ENCODE measurements at regions not wholly inside any gene's neighbourhood (a gene's known extent, or its start where the extent isn't known, plus 50 kb on each side); places are given as distances from the start of the nearest gene placed in this dataset.

DNA sequence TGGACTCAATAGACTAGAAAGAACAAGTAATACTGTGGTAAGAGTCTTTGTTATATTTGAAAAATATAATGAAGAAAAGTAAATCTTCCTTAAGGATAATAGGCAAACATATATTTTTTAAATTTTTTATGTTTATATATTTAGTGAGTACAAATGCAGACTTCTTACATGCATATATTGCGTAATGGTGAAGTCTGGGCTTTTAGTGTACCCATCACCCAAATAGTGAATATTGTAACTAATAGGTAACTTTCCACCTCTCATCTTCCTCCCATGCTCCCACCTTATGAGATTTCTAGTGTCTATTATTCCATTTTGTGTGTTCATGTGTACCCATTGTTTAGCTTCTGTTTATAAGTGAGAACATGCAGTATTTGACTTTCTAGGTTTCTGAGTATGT is 711.2 kb upstream of the NDST4 start:
- CTCF ChIA-PET (ENCODE audit: low intra/inter-chr PET ratio, low total read pairs) = no interaction called here
- FAIRE-seq (no peak), ATAC-seq (no peak), DNase-seq (ENCODE audit: low spot score) (no peak)
- H2AFZ ChIP-seq (ENCODE audit: low read length) = no peak overlapping the region
- no peaks in the 10 kb centered on the region; a peak in 1 of 5 replicates for H3K27me3 ChIP-seq (ENCODE audit: control insufficient read depth in 1 of 2, insufficient read depth in 2 of 2, low read length in 2 of 2)
- TF ChIP-seq, protein P1, sequence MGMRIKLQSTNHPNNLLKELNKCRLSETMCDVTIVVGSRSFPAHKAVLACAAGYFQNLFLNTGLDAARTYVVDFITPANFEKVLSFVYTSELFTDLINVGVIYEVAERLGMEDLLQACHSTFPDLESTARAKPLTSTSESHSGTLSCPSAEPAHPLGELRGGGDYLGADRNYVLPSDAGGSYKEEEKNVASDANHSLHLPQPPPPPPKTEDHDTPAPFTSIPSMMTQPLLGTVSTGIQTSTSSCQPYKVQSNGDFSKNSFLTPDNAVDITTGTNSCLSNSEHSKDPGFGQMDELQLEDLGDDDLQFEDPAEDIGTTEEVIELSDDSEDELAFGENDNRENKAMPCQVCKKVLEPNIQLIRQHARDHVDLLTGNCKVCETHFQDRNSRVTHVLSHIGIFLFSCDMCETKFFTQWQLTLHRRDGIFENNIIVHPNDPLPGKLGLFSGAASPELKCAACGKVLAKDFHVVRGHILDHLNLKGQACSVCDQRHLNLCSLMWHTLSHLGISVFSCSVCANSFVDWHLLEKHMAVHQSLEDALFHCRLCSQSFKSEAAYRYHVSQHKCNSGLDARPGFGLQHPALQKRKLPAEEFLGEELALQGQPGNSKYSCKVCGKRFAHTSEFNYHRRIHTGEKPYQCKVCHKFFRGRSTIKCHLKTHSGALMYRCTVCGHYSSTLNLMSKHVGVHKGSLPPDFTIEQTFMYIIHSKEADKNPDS (CRISPR knock-in tag; IDR thresholded peaks at IDR 0.05) = no peak
- TF ChIP-seq CEBPB (IDR thresholded peaks at IDR 0.05; ENCODE audit: borderline replicate concordance, low read depth, low read length) = peak; percentile 43; the same call in 1 of the 2 replicates
- WGBS (ENCODE audit: low lambda C conversion rate) = 48% methylated on average over 1 of the region's 1 CpG
- H3K4me1 ChIP-seq (ENCODE audit: insufficient read depth, low read length) = no peaks in the 10 kb centered on the region
- H4K20me1 ChIP-seq (ENCODE audit: insufficient read depth, low read length) = no peaks in the 10 kb centered on the region
- no peak overlapping the region for H3K27ac ChIP-seq (ENCODE audit: extremely low read length, insufficient read depth, low read length)
- no TSS peak for BruUV-seq (replicated peaks)
- in situ Hi-C loops (cut with HindIII; ENCODE audit: extremely low pct_ligation_motif_present, low pct_unique_long_range_greater_than_20kb) = no loop called here
- H3K79me2 ChIP-seq (ENCODE audit: insufficient read depth, low read length) = no peaks in the 10 kb centered on the region
- H3K9me3 ChIP-seq (ENCODE audit: low read length) = no peaks in the 10 kb centered on the region
- intact Hi-C loops (cut with micrococcal nuclease; ENCODE audit: unreplicated experiment) = no loop called here
- POLR2A ChIA-PET = no interaction called here
- no peak overlapping the region for H3K4me3 ChIP-seq (replicated peaks in 1 of 3; ENCODE audit: insufficient read depth in 1 of 3, low read depth in 2 of 3, low read length in 3 of 3)
- no peak overlapping the region for H3K9ac ChIP-seq (ENCODE audit: insufficient read depth, low read depth, low read length)
- H3K36me3 ChIP-seq (replicated peaks in 1 of 2; ENCODE audit: control insufficient read depth in 1 of 2, insufficient read depth in 2 of 2, low read length in 2 of 2) = no peaks in the 10 kb centered on the region
- H3K4me2 ChIP-seq (ENCODE audit: low read depth, low read length) = no peak overlapping the region

DNA sequence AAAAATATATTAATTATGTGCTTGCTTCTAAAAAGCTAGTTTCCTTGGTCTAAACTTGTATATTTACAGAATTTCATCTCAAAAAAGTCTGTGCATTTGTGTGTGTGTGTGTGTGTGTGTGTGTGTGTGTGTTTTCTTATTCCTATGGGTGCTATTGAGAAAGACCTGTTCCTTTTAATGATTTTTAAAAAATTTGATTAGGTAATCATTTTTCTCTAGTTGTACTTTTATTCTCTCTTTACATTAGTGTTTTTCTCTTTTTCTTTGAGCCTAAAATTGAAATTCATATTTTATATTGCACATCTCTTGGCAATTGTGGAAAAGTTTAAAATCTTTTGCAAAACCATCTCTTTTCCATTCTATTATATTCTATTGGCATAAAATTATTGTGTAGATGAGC is 690.4 kb upstream of the NDST4 start:
- DNase-seq (ENCODE audit: low spot score) (no peak), ATAC-seq (no peak), FAIRE-seq (no peak)
- ChIA-PET POLR2A (no interaction called here), CTCF (ENCODE audit: low intra/inter-chr PET ratio, low total read pairs) (no interaction called here)
- BruUV-seq (replicated peaks) = no TSS peak
- in situ Hi-C loops (cut with HindIII; ENCODE audit: extremely low pct_ligation_motif_present, low pct_unique_long_range_greater_than_20kb) = no loop called here
- Histone ChIP-seq H3K79me2 (ENCODE audit: insufficient read depth, low read length) (no peaks in the 10 kb centered on the region), H3K4me3 (replicated peaks in 1 of 3; ENCODE audit: insufficient read depth in 1 of 3, low read depth in 2 of 3, low read length in 3 of 3) (no peak overlapping the region), H3K27me3 (ENCODE audit: control insufficient read depth in 1 of 2, insufficient read depth in 2 of 2, low read length in 2 of 2) (no peaks in the 10 kb centered on the region), H3K4me1 (ENCODE audit: insufficient read depth, low read length) (no peaks in the 10 kb centered on the region), H3K9ac (ENCODE audit: insufficient read depth, low read depth, low read length) (no peak overlapping the region), H4K20me1 (ENCODE audit: insufficient read depth, low read length) (no peaks in the 10 kb centered on the region), H3K9me3 (ENCODE audit: low read length) (no peaks in the 10 kb centered on the region), H2AFZ (ENCODE audit: low read length) (no peak overlapping the region), H3K36me3 (replicated peaks in 1 of 2; ENCODE audit: control insufficient read depth in 1 of 2, insufficient read depth in 2 of 2, low read length in 2 of 2) (no peaks in the 10 kb centered on the region), H3K27ac (ENCODE audit: extremely low read length, insufficient read depth, low read length) (no peak overlapping the region), H3K4me2 (ENCODE audit: low read depth, low read length) (no peak overlapping the region)
- intact Hi-C loops (cut with micrococcal nuclease; ENCODE audit: unreplicated experiment) = no loop called here
- TF ChIP-seq MAFK (conservative IDR thresholded peaks at IDR 0.05 in 1 of 2, IDR thresholded peaks at IDR 0.05 in 1 of 2; ENCODE audit: low read length in 2 of 2) (peak; percentile 30 to 75; a peak in 3 of 4 replicates), ZNF256 (CRISPR knock-in tag; conservative IDR thresholded peaks at IDR 0.05) (no peak), MAFF (IDR thresholded peaks at IDR 0.05; ENCODE audit: low read depth, low read length) (peak; percentile 49; the same call in 1 of the 2 replicates)

All from HepG2 (cell line).